PC-3 (cell line): ENCODE measurements at regions not wholly inside any gene's neighbourhood (a gene's known extent, or its start where the extent isn't known, plus 50 kb on each side); places are given as distances from the start of the nearest gene placed in this dataset.

Experiments used
- EZH2phosphoT487 ChIP-seq: fragments of 300-600 bp; sonication (generic); IDR thresholded peaks from 2 replicates; pipeline ENCODE4 v1.6.1; 2018; ENCODE audit warnings: mild to moderate bottlenecking, antibody characterized with exemption, low read length, borderline replicate concordance
- TF ChIP-seq, protein P1 (sequence below): fragments of 300-600 bp; sonication (generic); conservative IDR thresholded peaks from 2 replicates; pipeline ENCODE4 v1.5.1; 2017; ENCODE audit warnings: antibody characterized with exemption, low read depth, mild to moderate bottlenecking, low read length

- TF ChIP-seq, protein P1, sequence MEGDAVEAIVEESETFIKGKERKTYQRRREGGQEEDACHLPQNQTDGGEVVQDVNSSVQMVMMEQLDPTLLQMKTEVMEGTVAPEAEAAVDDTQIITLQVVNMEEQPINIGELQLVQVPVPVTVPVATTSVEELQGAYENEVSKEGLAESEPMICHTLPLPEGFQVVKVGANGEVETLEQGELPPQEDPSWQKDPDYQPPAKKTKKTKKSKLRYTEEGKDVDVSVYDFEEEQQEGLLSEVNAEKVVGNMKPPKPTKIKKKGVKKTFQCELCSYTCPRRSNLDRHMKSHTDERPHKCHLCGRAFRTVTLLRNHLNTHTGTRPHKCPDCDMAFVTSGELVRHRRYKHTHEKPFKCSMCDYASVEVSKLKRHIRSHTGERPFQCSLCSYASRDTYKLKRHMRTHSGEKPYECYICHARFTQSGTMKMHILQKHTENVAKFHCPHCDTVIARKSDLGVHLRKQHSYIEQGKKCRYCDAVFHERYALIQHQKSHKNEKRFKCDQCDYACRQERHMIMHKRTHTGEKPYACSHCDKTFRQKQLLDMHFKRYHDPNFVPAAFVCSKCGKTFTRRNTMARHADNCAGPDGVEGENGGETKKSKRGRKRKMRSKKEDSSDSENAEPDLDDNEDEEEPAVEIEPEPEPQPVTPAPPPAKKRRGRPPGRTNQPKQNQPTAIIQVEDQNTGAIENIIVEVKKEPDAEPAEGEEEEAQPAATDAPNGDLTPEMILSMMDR = peak; percentile 27; the same call in 1 of the 2 replicates
- no peak for TF ChIP-seq EZH2phosphoT487
Measured at GRCh38 chr11:45089676-45090499, 56.6 kb upstream of the PRDM11 start.
